HG02610 (cell line): ENCODE measurements at regions not wholly inside any gene's neighbourhood (a gene's known extent, or its start where the extent isn't known, plus 50 kb on each side); places are given as distances from the start of the nearest gene placed in this dataset.

ENCODE experiments used
- ATAC-seq: cut with Tn5 transposase; IDR thresholded peaks from one replicate; pipeline ENCODE4 v1.9.1; 2021; ENCODE audit warnings: mild to moderate bottlenecking, moderate library complexity; ENCODE audit not compliant: unreplicated experiment

- no peak for ATAC-seq
Observed at GRCh38 chr20:53838311-53838868, 232.0 kb downstream of the BCAS1 start.

GRCh38 chr20:53837126-53837826, 233.1 kb downstream of the BCAS1 start:
- no peak for ATAC-seq

- ATAC-seq, result no peak
Observed at GRCh38 chr20:53834749-53835148, 235.6 kb downstream of the BCAS1 start.

DNA sequence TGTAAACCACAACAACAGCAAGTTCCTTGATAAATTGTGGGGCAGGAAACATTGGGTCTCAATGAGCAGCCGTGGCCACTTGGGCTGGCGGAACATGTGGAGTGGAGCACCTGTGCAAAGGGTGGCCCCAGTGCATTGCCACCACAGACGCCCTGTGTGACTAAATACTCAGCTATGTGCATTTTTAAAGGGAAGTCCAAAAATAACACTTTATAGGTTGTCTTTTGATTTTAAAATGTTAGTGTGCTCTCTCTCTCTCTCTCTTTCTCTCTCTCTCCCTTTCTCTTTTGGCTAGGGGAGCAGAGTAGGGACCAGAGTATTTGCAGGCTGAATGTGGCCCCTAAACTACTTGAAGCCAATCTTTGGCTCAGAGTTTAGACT, 236.3 kb downstream of the BCAS1 start:
- peak; percentile 42 for ATAC-seq

GRCh38 chr20:53833333-53834061, 236.9 kb downstream of the BCAS1 start:
- ATAC-seq, result no peak

GRCh38 chr20:53832499-53832898, 237.9 kb downstream of the BCAS1 start:
- ATAC-seq, result no peak

DNA sequence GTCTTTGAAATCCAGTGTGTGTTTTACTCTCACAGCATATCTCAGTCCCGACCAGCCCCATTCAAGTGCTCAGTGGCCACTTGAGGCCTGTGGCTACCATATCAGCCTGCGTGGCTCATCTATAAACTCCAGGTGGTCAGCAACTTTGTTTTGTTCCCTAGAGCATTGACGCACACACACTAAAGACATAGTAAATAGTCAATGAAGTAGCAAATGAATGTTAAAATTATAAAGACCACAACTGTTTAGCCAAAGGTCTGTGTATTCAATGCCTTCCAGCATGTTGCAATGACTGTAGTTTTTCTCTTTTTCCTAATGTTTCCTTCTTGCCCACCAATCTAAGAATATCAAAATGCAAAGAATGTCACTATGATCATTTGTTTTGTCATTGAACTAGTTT, 238.2 kb upstream of the ZNF217 start:
- ATAC-seq, result no peak

- no peak for ATAC-seq
Observed at GRCh38 chr20:53831228-53831627, 237.6 kb upstream of the ZNF217 start.

DNA sequence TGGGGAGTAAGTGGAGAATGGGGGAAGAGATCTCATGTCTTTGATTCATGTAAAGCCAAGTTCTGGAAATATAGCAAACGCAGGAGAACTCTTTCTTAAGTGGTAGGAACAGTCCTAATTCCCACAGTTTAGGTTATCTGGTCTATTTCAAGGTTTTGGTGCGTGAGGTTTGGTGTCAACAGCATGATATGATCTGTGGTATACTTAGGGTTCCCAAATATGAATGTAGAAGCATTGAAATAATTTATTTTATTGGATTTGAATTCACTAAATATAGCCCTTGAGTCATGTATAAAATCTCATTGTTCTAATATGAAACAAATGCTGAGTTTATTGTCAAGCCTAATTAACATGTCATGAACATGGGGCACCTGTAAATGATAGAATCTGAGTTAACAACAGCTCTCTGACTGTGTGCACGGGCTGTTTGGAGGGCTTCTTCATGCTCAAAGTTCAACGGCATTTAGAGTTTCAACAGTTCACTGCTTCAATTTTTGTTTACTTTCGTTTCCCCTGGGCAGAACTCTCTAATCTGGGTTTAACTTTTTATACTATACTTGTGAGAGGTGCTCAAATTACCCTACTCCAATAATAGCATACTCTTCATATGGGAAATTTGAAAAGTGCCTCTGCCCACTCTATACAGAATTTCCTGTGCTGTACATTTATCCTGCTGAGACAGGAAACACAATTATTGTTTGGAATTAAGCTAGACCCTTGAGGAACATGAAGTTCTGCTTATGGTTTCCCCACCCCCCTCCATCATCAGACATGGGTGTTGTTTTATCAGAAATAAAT, 236.3 kb upstream of the ZNF217 start:
- no peak for ATAC-seq

DNA sequence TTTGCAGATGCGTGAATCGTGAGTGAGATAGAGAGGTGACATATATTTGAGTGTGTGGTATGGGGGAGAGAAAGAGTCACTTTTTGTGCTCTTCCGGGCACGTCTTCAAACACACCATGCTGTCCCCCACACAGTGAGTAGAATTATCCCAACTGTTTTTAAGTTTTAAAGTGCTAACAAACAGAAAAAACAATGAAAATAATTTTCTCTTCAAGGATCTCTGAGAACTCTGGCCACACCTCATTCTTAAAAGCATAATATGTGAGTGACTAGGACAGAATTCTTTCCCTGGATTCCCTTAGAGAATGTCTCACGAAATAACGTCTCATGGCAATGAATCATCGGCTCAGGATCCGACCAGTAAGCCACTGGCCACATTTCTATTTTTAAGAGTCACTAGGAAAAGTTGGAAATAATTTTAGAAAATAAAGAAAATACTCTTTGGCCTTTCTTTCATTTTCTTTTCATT, 235.7 kb upstream of the ZNF217 start:
- no peak for ATAC-seq

DNA sequence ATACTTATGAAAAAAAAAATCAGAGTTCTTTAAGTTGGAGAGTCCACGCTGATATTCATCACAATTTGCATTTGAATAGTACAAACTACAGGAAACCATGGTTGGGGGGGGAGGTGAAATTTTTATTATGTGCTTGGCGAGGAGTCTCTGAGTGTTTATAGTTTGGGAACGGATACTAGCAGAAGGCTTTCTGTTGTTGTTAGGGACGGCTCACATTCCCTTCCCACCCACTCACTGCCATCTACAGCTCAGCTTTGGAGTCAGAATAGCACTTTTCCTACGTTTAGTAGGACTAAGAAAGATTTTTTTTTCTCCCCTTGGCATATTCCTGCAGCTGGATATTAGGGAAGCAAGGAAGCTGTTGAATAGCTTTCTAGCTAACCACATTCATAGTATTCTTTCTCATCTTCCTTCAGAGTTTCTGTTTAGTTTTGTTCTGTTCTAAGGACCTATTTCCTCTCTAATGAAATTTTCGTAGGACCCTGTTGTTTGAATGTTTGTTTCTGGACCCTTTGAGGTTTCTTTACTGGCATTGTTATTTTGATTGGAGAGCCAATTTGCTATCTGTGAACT, 235.1 kb upstream of the ZNF217 start:
- no peak for ATAC-seq

GRCh38 chr20:53828088-53828681, 234.5 kb upstream of the ZNF217 start:
- ATAC-seq, result no peak

DNA sequence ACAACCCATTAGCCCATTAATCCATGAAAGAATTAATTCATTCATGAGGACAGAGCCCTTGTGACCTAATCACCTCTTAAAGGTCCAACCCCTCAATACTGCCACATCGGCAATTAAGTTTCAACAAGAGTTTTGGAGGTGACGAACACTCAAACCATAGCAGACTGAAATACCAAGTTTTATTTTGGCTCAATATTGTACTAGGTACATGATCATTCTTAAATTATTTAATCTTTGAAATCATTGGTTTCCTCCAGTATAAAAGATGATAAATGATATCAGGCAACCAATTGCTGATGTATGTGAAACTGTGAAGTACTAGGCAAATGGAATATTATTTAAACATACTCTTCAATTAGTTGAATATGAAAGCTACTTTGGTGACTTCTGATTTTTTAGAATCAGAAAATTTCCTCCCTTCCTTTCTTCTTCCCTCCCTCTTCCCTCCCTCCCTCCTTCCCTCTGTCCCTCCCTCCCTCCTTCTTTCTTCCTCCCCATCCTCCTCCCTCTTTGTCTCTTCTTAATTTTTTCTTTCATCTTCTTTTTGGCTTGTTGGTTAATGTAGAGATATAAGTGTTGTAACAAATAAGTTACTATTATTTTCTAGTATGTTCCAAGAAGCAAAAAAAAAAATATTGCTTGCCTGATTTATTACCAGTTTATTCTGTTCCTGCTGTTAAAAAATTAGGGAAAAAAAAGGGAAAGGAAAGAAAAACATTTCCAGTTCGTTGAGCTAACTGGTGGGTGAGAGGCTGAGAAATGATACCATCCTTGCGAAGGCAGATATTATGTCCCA, 233.9 kb upstream of the ZNF217 start:
- ATAC-seq, result no peak

- ATAC-seq, result no peak
Observed at GRCh38 chr20:53826597-53827291, 233.1 kb upstream of the ZNF217 start.

- no peak for ATAC-seq
Observed at GRCh38 chr20:53826090-53826489, 232.5 kb upstream of the ZNF217 start.

DNA sequence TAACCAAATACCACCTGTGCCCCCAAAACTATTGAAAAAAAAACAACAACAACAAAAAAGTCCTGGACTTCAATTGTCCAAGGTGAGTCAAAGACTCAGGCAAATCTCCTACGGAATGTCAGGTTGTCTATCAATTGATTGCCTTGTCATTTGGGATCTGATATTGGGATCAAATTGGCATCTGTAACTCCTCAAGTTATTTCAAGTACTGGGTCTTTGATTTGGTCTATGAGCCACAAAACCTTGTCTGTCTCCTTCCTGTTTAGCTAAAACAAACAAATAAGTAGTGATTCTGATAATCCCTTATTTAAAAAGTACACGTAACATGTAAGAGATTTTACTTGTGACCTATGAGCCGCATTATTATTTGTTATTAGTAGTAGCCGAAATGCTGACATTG, 231.6 kb upstream of the ZNF217 start:
- no peak for ATAC-seq

DNA sequence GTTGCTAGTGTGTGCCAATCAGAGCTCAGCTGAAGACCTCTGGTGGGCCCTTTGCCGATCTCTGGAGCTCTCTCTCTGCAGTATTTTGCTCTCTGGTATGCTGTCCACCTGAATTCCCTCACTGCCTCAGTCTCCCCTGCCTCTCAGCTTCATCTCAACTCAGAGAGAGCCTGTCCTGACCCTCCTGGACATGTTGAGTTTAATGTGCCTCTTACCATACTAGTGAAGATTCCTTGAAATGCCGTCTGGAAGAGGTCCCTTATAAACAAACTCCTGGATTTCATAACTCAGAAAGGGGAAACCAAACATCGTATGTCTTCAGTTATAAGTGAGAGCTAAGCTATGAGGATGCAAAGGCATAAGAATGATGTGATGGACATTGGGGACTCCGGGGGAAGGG, 231.1 kb upstream of the ZNF217 start:
- ATAC-seq, result no peak

GRCh38 chr20:53823121-53823764, 229.6 kb upstream of the ZNF217 start:
- ATAC-seq, result no peak

GRCh38 chr20:53822534-53822933, 228.9 kb upstream of the ZNF217 start:
- ATAC-seq, result no peak
